Stimulated activated naive CD8-positive, alpha-beta T cell treated with anti-CD3 and anti-CD28 coated beads, Interleukin-15, amount 100 ng/mL, for 72 hours (primary cell): ENCODE measurements at regions not wholly inside any gene's neighbourhood (a gene's known extent, or its start where the extent isn't known, plus 50 kb on each side); places are given as distances from the start of the nearest gene placed in this dataset.
"Not testable (repeated sequence)": the region's sequence is repeated elsewhere in the genome, so short reads cannot be mapped to it uniquely, and the experiment has no call there.

Source experiments
- ATAC-seq: fragments of 150-1000 bp; cut with Tn5 transposase; 2 replicates; pipeline ENCODE4 v1.10.0; 2021; ENCODE audit warnings: mild to moderate bottlenecking, moderate library complexity
- DNase-seq, 2 donors: peaks; one replicate each; pipeline ENCODE4 v3.0.0; 2021 to 2022
- H3K27ac Mint-ChIP-seq, 2 donors: one replicate each; pipeline ENCODE4 v1.8.0; 2022; ENCODE audit warnings: mild to moderate bottlenecking in 2 of 2, mixed read lengths in 2 of 2, moderate library complexity in 2 of 2
- H3K27me3 Mint-ChIP-seq: one replicate; pipeline ENCODE4 v1.8.0; 2022; ENCODE audit warnings: mixed read lengths
- H3K4me1 Mint-ChIP-seq: one replicate; pipeline ENCODE4 v1.8.0; 2022; ENCODE audit warnings: mild to moderate bottlenecking, mixed read lengths
- H3K4me3 Mint-ChIP-seq, 2 donors: one replicate each; pipeline ENCODE4 v1.8.0; 2022; ENCODE audit warnings: mild to moderate bottlenecking in 2 of 2, mixed read lengths in 2 of 2, moderate library complexity in 1 of 2
- H3K9me3 Mint-ChIP-seq, 2 donors: one replicate each; pipeline ENCODE4 v1.8.0; 2022; ENCODE audit warnings: mixed read lengths in 2 of 2

GRCh38 chr11:21774212-21774611 is 418.7 kb upstream of the ANO5 start:
- Mint-ChIP-seq H3K4me3 (no peak overlapping the region), H3K27me3 (no peaks in the 10 kb centered on the region), H3K4me1 (no peaks in the 10 kb centered on the region), H3K27ac (no peak overlapping the region), H3K9me3 (peaks cover 6 to 7% of the 10 kb centered on the region in 2 donors)
- DNase-seq (no peak), ATAC-seq (no peak)

GRCh38 chr11:21775911-21776310 is 417.0 kb upstream of the ANO5 start:
- ATAC-seq (no peak), DNase-seq (no peak)
- Mint-ChIP-seq H3K27me3 (no peaks in the 10 kb centered on the region), H3K27ac (no peak overlapping the region), H3K9me3 (peaks cover 6 to 7% of the 10 kb centered on the region in 2 donors), H3K4me1 (no peaks in the 10 kb centered on the region), H3K4me3 (no peak overlapping the region)

- Mint-ChIP-seq H3K27ac (no peak overlapping the region), H3K27me3 (no peaks in the 10 kb centered on the region), H3K4me1 (no peaks in the 10 kb centered on the region), H3K9me3 (peaks cover 0 to 6% of the 10 kb centered on the region in 2 donors), H3K4me3 (no peak overlapping the region)
- DNase-seq (no peak), ATAC-seq (no peak)
These were observed 408.9 kb upstream of the ANO5 start for GRCh38 chr11:21783954-21784353.

- DNase-seq = no peak
- no peaks in the 10 kb centered on the region for H3K27me3 Mint-ChIP-seq
- H3K4me3 Mint-ChIP-seq = no peak overlapping the region
- peaks cover 0 to 6% of the 10 kb centered on the region in 2 donors for H3K9me3 Mint-ChIP-seq
- no peak for ATAC-seq
- no peak overlapping the region for H3K27ac Mint-ChIP-seq
- no peaks in the 10 kb centered on the region for H3K4me1 Mint-ChIP-seq
These were observed 407.5 kb upstream of the ANO5 start for GRCh38 chr11:21785351-21785750.

- ATAC-seq (no peak), DNase-seq (no peak)
- Mint-ChIP-seq H3K4me3 (no peak overlapping the region), H3K27ac (no peak overlapping the region), H3K4me1 (no peaks in the 10 kb centered on the region), H3K27me3 (no peaks in the 10 kb centered on the region), H3K9me3 (peaks cover 13 to 27% of the 10 kb centered on the region in 2 donors)
These were observed 398.6 kb upstream of the ANO5 start for GRCh38 chr11:21794306-21794705.

GRCh38 chr11:21798216-21798615 is 394.7 kb upstream of the ANO5 start:
- Mint-ChIP-seq H3K4me3 (no peak overlapping the region), H3K9me3 (peaks cover 8 to 26% of the 10 kb centered on the region in 2 donors), H3K27me3 (no peaks in the 10 kb centered on the region), H3K27ac (no peak overlapping the region), H3K4me1 (no peaks in the 10 kb centered on the region)
- ATAC-seq (no peak), DNase-seq (no peak)

GRCh38 chr11:21804523-21804922 is 388.4 kb upstream of the ANO5 start:
- not testable (repeated sequence) for ATAC-seq, H3K27ac Mint-ChIP-seq
- peaks cover 11 to 29% of the 10 kb centered on the region in 2 donors for H3K9me3 Mint-ChIP-seq

GRCh38 chr11:21806508-21806907 is 386.4 kb upstream of the ANO5 start:
- H3K27ac Mint-ChIP-seq = no peak overlapping the region

More at GRCh38 chr11:21804523-21804922, 388.4 kb upstream of the ANO5 start:
- not testable (repeated sequence) for H3K27me3 Mint-ChIP-seq, DNase-seq, H3K4me1 Mint-ChIP-seq, H3K4me3 Mint-ChIP-seq

GRCh38 chr11:21806947-21807346 is 385.9 kb upstream of the ANO5 start:
- ATAC-seq (peak; percentile 60), DNase-seq (peak in 1 of 2 donors; percentile 10)
- Mint-ChIP-seq H3K4me1 (peaks cover 12% of the 10 kb centered on the region), H3K9me3 (peaks cover 11 to 31% of the 10 kb centered on the region in 2 donors), H3K27ac (peak overlapping the region in 1 of 2 donors; percentile 8), H3K4me3 (no peak overlapping the region), H3K27me3 (no peaks in the 10 kb centered on the region)

More at GRCh38 chr11:21806508-21806907, 386.4 kb upstream of the ANO5 start:
- H3K4me1 Mint-ChIP-seq = peaks cover 12% of the 10 kb centered on the region
- no peak for DNase-seq
- no peak for ATAC-seq
- no peaks in the 10 kb centered on the region for H3K27me3 Mint-ChIP-seq
- peaks cover 11 to 33% of the 10 kb centered on the region in 2 donors for H3K9me3 Mint-ChIP-seq
- H3K4me3 Mint-ChIP-seq = no peak overlapping the region

GRCh38 chr11:21807350-21807749 is 385.5 kb upstream of the ANO5 start:
- Mint-ChIP-seq H3K4me3 (no peak overlapping the region), H3K9me3 (peaks cover 11 to 31% of the 10 kb centered on the region in 2 donors), H3K27me3 (no peaks in the 10 kb centered on the region), H3K4me1 (peaks cover 12% of the 10 kb centered on the region), H3K27ac (no peak overlapping the region)
- DNase-seq = no peak
- peak; percentile 26 for ATAC-seq

GRCh38 chr11:21810650-21811049 is 382.2 kb upstream of the ANO5 start:
- H3K27ac Mint-ChIP-seq = no peak overlapping the region
- DNase-seq = no peak
- H3K27me3 Mint-ChIP-seq = no peaks in the 10 kb centered on the region

GRCh38 chr11:21811572-21811971 is 381.3 kb upstream of the ANO5 start:
- H3K27ac Mint-ChIP-seq = no peak overlapping the region
- DNase-seq = no peak
- no peak overlapping the region for H3K4me3 Mint-ChIP-seq
- ATAC-seq = no peak
- H3K4me1 Mint-ChIP-seq = peaks cover 12% of the 10 kb centered on the region
- peaks cover 0 to 22% of the 10 kb centered on the region in 2 donors for H3K9me3 Mint-ChIP-seq
- no peaks in the 10 kb centered on the region for H3K27me3 Mint-ChIP-seq

More at GRCh38 chr11:21810650-21811049, 382.2 kb upstream of the ANO5 start:
- H3K4me1 Mint-ChIP-seq = peaks cover 12% of the 10 kb centered on the region
- H3K9me3 Mint-ChIP-seq = peaks cover 4 to 28% of the 10 kb centered on the region in 2 donors
- no peak overlapping the region for H3K4me3 Mint-ChIP-seq
- ATAC-seq = no peak

- H3K4me1 Mint-ChIP-seq = peaks cover 6% of the 10 kb centered on the region
- H3K27me3 Mint-ChIP-seq = no peaks in the 10 kb centered on the region
- H3K27ac Mint-ChIP-seq = peak overlapping the region in 1 of 2 donors; percentile 40
- DNase-seq (no peak), ATAC-seq (no peak)
- H3K4me3 Mint-ChIP-seq = no peak overlapping the region
- peaks cover 0 to 18% of the 10 kb centered on the region in 2 donors for H3K9me3 Mint-ChIP-seq
These were observed 378.7 kb upstream of the ANO5 start for GRCh38 chr11:21814169-21814568.

GRCh38 chr11:21817696-21818095 is 375.2 kb upstream of the ANO5 start:
- Mint-ChIP-seq H3K4me1 (no peaks in the 10 kb centered on the region), H3K27ac (no peak overlapping the region), H3K4me3 (no peak overlapping the region), H3K27me3 (no peaks in the 10 kb centered on the region), H3K9me3 (peaks cover 0 to 8% of the 10 kb centered on the region in 2 donors)
- DNase-seq (no peak), ATAC-seq (no peak)

- Mint-ChIP-seq H3K4me1 (no peaks in the 10 kb centered on the region), H3K27me3 (no peaks in the 10 kb centered on the region), H3K4me3 (no peak overlapping the region), H3K9me3 (no peaks in the 10 kb centered on the region), H3K27ac (no peak overlapping the region)
- ATAC-seq = no peak
- no peak for DNase-seq
These were observed 372.7 kb upstream of the ANO5 start for GRCh38 chr11:21820176-21820575.

GRCh38 chr11:21825127-21825526 is 367.8 kb upstream of the ANO5 start:
- H3K27me3 Mint-ChIP-seq = no peaks in the 10 kb centered on the region
- no peak overlapping the region for H3K27ac Mint-ChIP-seq
- no peaks in the 10 kb centered on the region for H3K9me3 Mint-ChIP-seq
- DNase-seq = no peak
- ATAC-seq = no peak
- H3K4me3 Mint-ChIP-seq = no peak overlapping the region
- no peaks in the 10 kb centered on the region for H3K4me1 Mint-ChIP-seq

GRCh38 chr11:21838427-21838826 is 354.5 kb upstream of the ANO5 start:
- H3K27me3 Mint-ChIP-seq = no peaks in the 10 kb centered on the region
- ATAC-seq (no peak), DNase-seq (no peak)
- peaks cover 8 to 17% of the 10 kb centered on the region in 2 donors for H3K9me3 Mint-ChIP-seq
- H3K27ac Mint-ChIP-seq = no peak overlapping the region
- H3K4me1 Mint-ChIP-seq = no peaks in the 10 kb centered on the region
- no peak overlapping the region for H3K4me3 Mint-ChIP-seq
